ENCODE measurements at regions not wholly inside any gene's neighbourhood (a gene's known extent, or its start where the extent isn't known, plus 50 kb on each side); places are given as distances from the start of the nearest gene placed in this dataset.

- no peak for DNase-seq (ENCODE audit: low spot score)
These were observed 91.9 kb upstream of the RESF1 start for GRCh38 chr12:31867292-31867691.

GRCh38 chr12:31866523-31866922 lies 92.7 kb upstream of the RESF1 start:
- no peak for DNase-seq (ENCODE audit: low spot score)

GRCh38 chr12:31865023-31865422 lies 94.2 kb upstream of the RESF1 start:
- no peak for DNase-seq (ENCODE audit: low spot score)

GRCh38 chr12:31861360-31861759 lies 97.9 kb upstream of the RESF1 start:
- DNase-seq (ENCODE audit: low spot score), result no peak

- no peak for DNase-seq (ENCODE audit: low spot score)
These were observed 98.8 kb upstream of the RESF1 start for GRCh38 chr12:31860401-31860800.

GRCh38 chr12:31859232-31859977 lies 99.8 kb upstream of the RESF1 start:
- no peak for DNase-seq (ENCODE audit: low spot score)

- DNase-seq (ENCODE audit: low spot score), result no peak
These were observed 103.8 kb upstream of the RESF1 start for GRCh38 chr12:31855427-31855826.

GRCh38 chr12:31853977-31854376 lies 105.2 kb upstream of the RESF1 start:
- no peak for DNase-seq (ENCODE audit: low spot score)

- DNase-seq (ENCODE audit: low spot score), result no peak
These were observed 105.7 kb upstream of the RESF1 start for GRCh38 chr12:31853520-31853919.

GRCh38 chr12:31850268-31850667 lies 108.9 kb upstream of the RESF1 start:
- no peak for DNase-seq (ENCODE audit: low spot score)

GRCh38 chr12:31849090-31849687 lies 110.0 kb upstream of the RESF1 start:
- DNase-seq (ENCODE audit: low spot score), result no peak

GRCh38 chr12:31846405-31846804 lies 112.8 kb upstream of the RESF1 start:
- DNase-seq (ENCODE audit: low spot score), result no peak

- no peak for DNase-seq (ENCODE audit: low spot score)
These were observed 113.4 kb upstream of the RESF1 start for GRCh38 chr12:31845613-31846322.

GRCh38 chr12:31843398-31844095 lies 114.7 kb upstream of the AMN1 start:
- DNase-seq (ENCODE audit: low spot score), result no peak

- no peak for DNase-seq (ENCODE audit: low spot score)
These were observed 109.1 kb upstream of the AMN1 start for GRCh38 chr12:31837913-31838312.

- DNase-seq (ENCODE audit: low spot score), result no peak
These were observed 106.6 kb upstream of the AMN1 start for GRCh38 chr12:31835276-31835882.

- no peak for DNase-seq (ENCODE audit: low spot score)
These were observed 105.3 kb upstream of the AMN1 start for GRCh38 chr12:31834150-31834549.

- DNase-seq (ENCODE audit: low spot score), result no peak
These were observed 104.2 kb upstream of the AMN1 start for GRCh38 chr12:31832740-31833729.

- DNase-seq (ENCODE audit: low spot score), result no peak
These were observed 99.2 kb upstream of the AMN1 start for GRCh38 chr12:31828071-31828470.

GRCh38 chr12:31822761-31823160 lies 93.9 kb upstream of the AMN1 start:
- DNase-seq (ENCODE audit: low spot score), result no peak

GRCh38 chr12:31821484-31821883 lies 92.7 kb upstream of the AMN1 start:
- DNase-seq (ENCODE audit: low spot score), result no peak

Measured in D341Med (cell line).